LNCaP clone FGC (cell line): ENCODE measurements at regions not wholly inside any gene's neighbourhood (a gene's known extent, or its start where the extent isn't known, plus 50 kb on each side); places are given as distances from the start of the nearest gene placed in this dataset.

Experiments used
- DNase-seq: peaks from one replicate; pipeline ENCODE4 v3.0.0-alpha.2; 2011; ENCODE audit warnings: low read depth
- H3K4me3 ChIP-seq: 2 replicates; pipeline ENCODE4 v1.5.1; 2011; ENCODE audit warnings: mild to moderate bottlenecking, low read depth, low read length, control low read depth
- TF ChIP-seq, protein P1 (sequence below): IDR thresholded peaks from 2 replicates; pipeline ENCODE4 v1.5.1; 2012; ENCODE audit warnings: mild to moderate bottlenecking; ENCODE audit not compliant: control insufficient read depth, insufficient read depth; ENCODE audit errors: extremely low read depth

GRCh38 chr5:111856876-111857466 is 100.0 kb upstream of the NREP start:
- H3K4me3 ChIP-seq: no peak overlapping the region
- TF ChIP-seq, protein P1, sequence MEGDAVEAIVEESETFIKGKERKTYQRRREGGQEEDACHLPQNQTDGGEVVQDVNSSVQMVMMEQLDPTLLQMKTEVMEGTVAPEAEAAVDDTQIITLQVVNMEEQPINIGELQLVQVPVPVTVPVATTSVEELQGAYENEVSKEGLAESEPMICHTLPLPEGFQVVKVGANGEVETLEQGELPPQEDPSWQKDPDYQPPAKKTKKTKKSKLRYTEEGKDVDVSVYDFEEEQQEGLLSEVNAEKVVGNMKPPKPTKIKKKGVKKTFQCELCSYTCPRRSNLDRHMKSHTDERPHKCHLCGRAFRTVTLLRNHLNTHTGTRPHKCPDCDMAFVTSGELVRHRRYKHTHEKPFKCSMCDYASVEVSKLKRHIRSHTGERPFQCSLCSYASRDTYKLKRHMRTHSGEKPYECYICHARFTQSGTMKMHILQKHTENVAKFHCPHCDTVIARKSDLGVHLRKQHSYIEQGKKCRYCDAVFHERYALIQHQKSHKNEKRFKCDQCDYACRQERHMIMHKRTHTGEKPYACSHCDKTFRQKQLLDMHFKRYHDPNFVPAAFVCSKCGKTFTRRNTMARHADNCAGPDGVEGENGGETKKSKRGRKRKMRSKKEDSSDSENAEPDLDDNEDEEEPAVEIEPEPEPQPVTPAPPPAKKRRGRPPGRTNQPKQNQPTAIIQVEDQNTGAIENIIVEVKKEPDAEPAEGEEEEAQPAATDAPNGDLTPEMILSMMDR: no peak
- DNase-seq: no peak

DNA sequence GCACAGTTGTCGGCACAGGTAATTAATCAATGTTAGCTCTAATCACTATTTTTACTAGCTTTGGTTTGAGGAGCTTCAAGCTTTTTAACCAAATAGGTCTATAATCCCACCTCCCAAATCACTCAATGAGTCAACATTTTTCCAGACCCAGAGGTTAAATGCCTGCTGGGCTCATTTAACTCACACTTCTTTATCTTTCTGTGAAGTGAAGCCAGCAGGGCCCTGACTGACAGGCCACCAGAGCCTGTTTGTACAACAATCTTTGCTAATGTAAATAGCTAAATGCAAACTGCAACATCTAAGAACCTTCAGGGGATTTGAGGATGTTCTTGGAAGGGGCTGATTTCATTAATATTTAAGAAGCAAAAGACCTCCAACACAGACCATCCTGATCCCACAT is 98.4 kb upstream of the NREP start:
- no peak overlapping the region for H3K4me3 ChIP-seq
- TF ChIP-seq, protein P1: no peak
- no peak for DNase-seq

- H3K4me3 ChIP-seq: no peak overlapping the region
- TF ChIP-seq, protein P1: no peak
- no peak for DNase-seq
Measured at GRCh38 chr5:111854186-111854585, 97.2 kb upstream of the NREP start.

DNA sequence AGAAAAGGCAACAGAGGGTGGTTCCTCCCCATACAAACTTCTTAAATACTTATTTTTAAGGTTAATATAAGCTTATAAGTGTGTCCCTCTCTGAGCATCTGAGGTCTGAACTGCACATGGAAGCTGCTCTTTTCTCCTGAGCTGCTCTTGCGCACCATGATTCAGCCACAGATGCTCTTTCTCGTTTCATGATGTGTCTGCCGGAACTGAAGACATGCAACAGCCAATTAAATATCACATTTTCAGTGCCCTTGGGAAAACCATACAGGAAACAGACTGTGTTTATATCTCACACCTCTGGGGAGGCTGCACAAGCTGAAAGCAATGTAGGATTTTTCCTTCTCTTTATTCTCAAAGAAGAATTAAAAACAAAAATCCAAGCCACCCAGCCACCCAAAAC is 96.8 kb upstream of the NREP start:
- DNase-seq: no peak
- H3K4me3 ChIP-seq: no peak overlapping the region
- TF ChIP-seq, protein P1: no peak

GRCh38 chr5:111851631-111852548 is 94.9 kb upstream of the NREP start:
- no peak overlapping the region for H3K4me3 ChIP-seq
- TF ChIP-seq, protein P1: no peak
- DNase-seq: no peak

- DNase-seq: no peak
- TF ChIP-seq, protein P1: no peak
- H3K4me3 ChIP-seq: no peak overlapping the region
Measured at GRCh38 chr5:111848476-111848875, 91.5 kb upstream of the NREP start.
